DMS53 treated with DMSO at 0.1 percent for 48 hours (cell line): ENCODE measurements at regions not wholly inside any gene's neighbourhood (a gene's known extent, or its start where the extent isn't known, plus 50 kb on each side); places are given as distances from the start of the nearest gene placed in this dataset.
"Not testable (repeated sequence)": the region's sequence is repeated elsewhere in the genome, so short reads cannot be mapped to it uniquely, and the experiment has no call there.

Source experiments
- DNase-seq: peaks from one replicate; lab custom pipeline; 2025; ENCODE audit not compliant: unreplicated experiment; lab: John Stamatoyannopoulos, UW

DNA sequence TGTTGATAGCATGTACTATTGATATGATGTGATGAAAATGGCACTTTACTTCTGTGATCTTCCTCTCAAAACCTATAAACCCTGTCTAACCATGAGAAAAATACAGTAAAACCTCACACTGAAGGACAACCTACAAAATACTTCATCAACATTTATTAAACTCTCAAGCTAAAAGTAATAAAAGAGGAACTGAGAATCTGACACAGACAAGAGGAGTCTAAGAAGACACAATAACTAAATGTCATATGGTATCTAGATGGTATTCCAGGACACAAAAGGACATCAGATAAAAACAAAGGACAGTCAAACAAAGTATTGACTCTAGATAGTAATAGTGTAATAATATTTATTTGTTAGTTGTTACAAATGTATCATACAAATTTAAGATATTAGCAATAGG, 655.3 kb downstream of the SH3BGRL start:
- DNase-seq: no peak

DNA sequence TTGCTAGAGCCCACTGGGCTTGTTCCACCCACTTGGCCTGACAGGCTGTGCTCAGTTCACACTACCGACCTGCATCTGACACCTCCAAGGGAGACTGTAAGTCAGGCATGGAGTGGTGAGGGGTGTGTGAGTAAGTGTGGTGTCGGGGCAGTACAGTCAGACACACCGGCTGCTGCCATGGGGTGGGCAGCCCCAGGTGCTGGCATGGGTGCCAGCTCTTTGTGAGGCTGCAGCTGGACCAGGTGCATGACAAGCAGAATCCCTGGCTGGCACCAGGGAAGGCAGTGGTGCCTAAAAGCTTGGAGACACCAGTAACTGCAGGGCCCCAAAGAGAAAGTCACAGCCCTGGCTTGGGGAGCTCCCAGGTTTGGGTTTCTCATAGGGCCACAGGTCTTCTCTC, 665.0 kb downstream of the SH3BGRL start:
- DNase-seq: no peak

DNA sequence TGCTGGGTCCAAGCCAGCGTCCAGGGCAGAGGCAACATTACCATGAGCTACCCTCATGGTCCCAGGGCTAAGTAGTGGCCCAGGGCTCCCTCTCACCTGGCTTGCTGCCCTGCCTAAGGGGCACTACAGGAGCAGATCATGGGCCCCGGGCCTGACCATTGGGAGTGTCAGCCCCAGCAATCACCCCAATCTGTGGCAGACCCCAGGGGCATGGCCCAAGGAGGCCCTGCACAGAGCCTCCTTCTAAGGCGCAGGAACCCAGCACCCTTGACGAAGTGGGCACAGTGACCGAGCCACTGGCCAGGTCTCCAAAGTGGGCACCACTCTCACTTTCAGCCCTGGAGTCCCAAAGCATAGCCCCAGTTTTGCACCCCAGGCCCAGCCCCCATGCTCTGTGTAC, 667.1 kb downstream of the SH3BGRL start:
- no peak for DNase-seq

DNA sequence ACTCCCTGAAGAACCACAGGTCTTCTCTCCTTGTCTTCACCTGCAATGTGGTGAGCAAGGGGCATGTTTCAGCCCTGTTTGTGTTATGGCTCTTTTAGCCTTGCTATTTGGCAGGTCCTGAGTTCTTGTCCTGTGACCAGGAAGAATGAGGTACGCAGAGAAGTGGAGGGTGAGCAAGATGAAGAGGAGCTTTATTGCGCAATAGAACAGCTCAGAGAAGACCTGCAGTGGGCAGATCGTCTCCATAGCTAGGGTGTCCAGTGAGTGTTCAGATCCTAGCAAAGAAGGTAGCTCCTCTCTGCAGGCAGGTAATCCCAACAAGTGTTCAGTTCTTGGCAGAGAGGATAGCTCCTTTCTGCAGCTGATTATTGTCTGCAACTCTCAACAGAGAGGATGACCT, 672.9 kb downstream of the SH3BGRL start:
- no peak for DNase-seq

DNA sequence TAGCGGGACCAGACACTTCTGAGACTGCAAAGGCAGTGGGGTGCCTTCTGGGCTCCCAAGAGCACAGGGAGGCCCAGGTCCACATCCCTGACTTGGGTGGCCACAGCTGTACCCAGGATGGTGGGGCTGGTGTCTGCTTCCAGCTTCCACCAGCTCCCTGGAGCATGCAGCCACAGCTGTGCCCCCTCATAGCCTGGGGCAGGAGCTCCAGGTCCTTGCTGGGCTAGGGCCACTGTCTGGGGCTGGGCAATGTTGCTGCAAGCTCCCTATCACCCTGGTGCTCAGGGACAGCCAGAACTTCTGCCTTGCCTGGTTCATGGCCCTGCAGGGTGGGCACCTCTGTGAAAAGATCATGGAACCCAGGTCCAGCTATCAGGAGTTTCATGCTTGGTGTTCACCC, 673.9 kb downstream of the SH3BGRL start:
- no peak for DNase-seq

DNA sequence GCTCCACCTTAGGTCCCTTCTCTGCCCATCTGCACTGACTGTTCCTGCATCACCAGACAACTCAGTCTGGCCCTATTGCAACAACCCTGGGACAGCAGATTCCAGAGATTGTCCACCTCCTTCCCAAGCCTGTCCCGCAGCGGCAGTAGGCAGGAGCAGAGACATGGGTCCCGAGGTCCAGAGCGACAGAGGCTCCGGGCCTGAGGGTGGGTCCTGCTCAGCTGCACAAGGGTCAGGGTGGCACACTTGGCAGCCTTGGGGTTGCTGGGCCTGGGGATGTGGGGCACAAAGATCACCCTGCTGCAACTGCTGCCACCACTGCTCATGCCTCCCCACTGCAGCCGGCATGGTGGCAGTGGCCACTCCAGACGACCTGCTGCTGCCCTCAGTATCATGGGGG, 674.5 kb downstream of the SH3BGRL start:
- DNase-seq: no peak

DNA sequence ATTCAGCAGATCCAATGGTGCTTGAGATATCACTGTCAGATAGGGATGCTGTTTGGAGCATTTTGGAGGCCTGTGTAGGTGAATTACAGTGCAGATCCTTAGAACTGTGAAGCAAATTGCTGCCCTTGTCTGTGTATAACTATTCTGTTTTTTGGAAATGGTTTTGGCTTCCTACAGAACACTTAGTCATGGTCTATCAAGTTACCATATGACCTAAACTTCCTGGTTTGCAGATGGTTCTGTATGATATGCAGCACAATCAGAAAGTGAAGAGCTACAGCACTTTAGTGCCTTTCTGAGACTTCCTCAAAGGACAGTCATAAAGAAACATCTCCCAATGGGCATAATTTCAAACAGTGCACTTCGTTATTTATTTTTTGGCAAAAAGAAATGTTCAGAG, 688.6 kb downstream of the SH3BGRL start:
- DNase-seq: peak; percentile 30

DNA sequence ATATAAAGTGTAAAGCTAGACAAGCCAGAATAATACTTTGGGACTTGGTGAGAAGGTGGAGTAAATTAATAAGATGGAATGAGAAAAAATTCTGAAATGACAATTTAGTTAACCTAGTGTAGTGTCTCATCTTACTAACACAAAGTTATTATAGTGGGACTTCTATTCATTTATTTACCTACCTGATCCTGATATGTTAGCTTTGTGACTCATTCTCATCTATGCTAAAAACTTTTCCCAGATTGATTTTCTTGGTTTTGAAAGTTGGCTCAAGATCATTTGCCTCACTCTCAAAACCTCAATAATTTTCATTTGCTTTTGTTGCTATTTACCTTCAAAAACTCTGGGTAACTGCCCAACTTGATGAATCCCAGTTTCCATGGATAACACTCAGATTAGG, 698.6 kb downstream of the SH3BGRL start:
- peak; percentile 22 for DNase-seq

DNA sequence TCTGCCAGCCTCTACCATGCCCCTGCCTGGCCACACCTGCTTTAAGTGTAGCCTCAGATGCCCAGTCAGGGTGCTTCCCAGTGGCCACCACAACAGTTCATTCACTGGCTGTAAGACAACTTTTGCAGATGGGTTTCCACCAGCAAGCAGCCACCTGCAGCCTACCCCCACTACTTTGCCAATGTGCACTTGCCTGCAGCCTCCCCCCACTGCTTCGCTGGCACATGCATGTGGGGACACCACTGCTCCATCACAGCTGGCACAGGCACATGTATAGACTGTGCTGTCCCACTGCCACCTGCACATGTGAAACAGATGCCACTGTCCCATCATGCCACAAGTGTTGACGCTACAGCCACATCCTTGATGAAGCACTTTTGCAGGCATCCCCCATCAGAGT, 723.9 kb downstream of the SH3BGRL start:
- no peak for DNase-seq

DNA sequence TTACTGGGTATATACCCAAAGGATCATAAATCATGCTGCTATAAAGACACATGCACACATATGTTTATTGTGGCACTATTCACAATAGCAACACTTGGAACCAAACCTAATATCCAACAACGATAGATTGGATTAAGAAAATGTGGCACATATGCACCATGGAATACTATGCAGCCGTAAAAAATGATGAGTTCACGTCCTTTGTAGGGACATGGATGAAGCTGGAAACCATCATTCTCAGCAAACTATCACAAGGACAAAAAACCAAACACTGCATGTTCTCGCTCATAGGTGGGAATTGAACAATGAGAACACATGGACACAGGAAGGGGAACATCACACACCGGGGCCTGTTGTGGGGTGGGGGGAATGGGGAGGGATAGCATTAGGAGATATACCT, 744.0 kb downstream of the SH3BGRL start:
- not testable (repeated sequence) for DNase-seq

DNA sequence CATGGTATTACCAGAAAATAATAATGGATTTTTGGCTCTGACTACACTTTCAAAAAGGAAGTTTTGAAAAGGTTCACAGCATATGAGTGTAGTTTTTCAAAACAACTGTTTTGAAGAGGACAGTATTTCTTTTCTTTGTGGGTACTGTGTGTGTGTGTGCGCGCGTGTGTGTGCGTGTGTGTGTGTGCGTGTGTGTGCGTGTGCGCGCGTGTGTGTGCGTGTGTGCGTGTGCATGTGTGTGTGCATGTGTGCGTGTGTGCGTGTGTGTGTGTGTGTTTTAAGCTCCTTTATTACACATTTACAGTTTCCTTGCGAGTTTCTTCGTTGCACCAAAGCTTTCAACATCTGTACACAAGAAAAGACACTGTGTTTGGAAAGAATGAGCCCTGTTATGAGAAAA, 755.4 kb downstream of the SH3BGRL start:
- DNase-seq: no peak

DNA sequence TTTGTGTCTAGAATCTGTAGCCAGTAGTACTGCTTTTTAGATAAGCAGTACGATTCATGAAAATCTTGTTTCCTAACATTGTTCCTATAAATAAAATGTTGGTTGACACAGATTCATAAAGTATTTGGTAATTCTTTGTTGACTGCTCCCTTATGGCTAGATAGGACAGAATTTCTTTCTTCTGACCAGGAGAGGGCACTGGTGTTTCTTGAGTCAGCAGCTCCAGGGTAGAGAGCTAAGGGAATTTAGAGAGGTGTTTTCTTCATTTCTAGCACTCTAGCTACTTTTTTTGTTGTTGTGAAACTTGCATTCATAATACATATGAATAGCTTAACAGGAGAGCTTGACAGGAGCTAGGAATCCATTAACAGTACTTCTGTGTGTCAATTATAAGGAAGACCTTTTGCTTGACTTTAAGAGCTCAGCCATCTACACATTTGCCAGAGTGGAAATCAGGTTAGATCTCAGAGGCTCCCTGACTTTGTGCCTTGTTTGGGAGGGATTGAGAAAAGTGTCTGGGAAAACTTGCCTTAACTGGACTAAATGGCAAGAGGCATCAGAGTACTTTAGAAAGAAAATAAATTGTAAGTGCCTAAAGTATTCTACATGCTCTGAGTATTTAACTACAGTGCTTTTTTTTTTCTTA, 756.1 kb downstream of the SH3BGRL start:
- peak; percentile 43 for DNase-seq

DNA sequence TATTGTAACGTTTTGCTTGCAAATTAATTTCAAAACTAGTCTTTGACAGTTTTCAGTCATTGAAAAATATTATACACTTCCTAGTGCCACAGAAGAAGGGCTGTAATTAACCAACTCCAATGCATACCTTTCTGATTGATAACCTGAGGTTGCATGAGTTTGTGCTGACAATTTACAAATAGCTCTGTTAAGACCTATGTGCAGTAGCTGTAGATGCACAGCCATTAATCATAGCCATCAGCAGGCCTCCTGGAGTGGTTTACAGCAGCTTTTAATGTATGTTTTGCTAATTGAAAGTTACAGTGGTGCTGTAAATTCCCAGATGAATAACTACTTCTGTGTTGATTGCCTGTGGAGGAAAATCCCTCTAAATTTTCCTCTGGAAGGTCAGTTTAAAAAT, 758.1 kb downstream of the SH3BGRL start:
- DNase-seq: no peak

DNA sequence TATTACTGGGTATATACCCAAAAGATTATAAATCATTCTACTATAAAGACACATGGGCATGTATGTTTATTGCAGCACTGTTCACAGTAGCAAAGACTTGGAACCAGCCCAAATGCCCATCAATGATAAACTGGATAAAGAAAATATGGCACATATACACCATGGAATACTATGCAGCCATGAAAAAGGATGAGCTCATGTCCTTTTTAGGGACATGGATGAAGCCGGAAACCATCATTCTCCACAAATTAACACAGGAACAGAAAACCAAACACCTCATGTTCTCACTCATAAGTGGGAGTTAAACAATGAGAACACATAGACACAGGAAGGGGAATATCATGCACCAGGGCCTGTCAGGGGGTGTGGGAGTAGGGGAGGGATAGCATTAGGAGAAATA, 772.5 kb downstream of the SH3BGRL start:
- DNase-seq: not testable (repeated sequence)

DNA sequence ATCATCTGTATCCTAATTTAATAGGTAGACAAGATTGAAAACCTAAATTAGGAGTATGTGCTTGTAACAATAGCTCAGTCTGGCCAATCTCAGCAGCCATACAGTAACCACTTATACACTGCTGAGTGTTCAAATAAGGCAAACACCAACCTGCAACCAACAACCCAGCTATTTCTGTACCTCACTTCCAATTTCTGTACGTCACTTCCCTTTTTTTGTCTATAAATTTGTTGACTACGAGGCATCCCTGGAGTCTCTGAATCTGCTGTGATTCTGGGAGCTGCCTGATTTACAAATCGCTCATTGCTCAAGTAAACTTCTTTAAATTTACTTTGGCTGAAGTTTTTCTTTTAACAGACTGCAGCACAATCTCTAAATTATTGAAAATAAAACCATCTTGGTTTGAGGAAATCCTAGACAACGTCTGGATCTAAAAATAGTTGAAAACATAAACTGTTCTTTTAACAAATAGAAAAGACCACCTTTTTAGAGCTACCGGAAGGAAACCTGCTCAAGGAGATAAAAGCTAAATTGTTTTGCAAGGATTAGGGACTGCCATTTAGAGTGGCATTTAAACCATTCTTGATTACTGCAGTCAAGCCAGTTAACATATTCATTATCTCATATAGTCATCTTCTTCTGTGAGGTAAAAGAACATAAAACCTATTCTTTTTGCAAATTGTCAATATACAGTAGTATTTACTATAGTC, 778.1 kb downstream of the SH3BGRL start:
- DNase-seq: no peak

DNA sequence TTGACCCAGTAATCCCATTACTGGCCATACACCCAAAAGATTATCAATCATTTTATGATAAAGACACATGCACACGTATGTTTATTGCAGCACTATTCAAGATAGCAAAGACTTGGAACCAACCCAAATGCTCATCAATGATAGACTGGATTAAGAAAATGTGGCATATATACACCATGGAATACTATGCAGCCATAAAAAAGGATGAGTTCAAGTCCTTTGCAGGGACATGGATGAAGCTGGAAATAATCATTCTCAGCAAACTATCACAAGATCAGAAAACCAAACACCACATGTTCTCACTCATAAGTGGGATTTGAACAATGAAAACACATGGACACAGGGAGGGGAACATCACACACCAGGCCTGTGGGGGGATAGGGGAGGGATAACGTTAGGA, 785.3 kb downstream of the SH3BGRL start:
- not testable (repeated sequence) for DNase-seq

DNA sequence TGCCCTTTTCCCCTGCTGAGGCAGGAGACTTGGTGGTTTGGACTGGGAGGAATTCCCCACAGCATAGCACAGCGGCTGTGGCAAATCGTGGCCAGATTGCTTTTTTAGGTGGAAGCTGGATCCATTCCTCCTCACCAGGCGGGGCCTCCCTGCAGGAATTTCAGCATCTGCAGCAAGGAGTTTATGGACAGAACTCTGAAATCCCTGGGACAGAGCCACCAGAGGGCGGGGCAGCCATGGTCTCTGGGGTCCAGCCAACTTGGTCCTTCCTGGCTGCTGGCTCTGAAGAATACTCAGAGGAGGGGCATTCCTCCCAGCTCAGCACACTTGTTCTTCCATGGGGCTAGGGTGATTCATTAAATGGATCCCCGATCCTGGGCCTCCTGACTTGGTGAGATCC, 794.3 kb downstream of the SH3BGRL start:
- no peak for DNase-seq

DNA sequence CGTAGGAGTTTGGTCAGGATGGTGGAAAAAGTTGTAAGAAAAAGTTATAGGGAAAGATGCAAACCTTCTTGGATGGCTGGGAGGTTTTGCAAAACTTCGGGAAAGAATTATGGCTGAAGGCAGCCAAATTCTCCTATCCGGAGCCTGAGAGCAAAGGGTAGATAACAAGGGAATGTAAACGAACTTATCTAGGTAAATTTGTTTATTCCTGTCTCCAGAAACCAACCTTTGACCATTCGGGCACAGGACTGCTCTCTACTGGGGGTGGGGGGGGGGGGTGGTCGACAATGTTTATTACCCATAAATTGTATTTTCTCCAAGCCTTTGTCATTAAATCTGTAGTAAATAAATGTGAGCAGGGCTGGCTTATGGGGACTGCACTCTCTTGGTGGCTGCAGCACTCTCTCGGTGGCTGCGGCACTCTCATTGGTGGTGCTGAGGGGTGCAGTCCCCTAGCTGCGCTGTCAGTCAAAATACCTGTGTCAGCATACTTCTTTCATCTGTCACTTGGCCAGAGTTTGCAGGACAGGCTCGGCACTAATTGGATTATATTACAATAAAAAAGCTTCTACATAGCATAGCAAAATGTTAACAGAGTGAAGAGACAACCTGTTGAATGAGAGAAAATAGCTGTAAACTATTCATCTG, 827.8 kb downstream of the SH3BGRL start:
- DNase-seq: no peak

DNA sequence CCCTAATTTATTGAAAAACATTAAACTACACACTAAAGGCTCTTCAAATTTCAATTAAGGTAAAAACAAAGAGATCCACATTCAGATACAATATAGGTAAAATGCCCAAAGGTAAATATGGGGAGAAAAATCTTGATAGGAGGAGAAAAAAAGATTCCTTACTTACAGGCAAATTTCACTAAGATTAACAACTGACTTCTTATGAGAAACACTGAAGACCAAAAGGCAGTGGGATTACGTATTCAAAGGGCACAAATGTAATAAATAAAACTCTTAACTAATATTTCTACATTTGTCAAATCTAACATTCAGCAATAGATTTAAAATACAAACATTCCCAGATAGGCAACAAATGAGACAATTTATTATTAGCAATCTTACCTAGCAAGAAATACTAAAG, 829.3 kb downstream of the SH3BGRL start:
- no peak for DNase-seq

DNA sequence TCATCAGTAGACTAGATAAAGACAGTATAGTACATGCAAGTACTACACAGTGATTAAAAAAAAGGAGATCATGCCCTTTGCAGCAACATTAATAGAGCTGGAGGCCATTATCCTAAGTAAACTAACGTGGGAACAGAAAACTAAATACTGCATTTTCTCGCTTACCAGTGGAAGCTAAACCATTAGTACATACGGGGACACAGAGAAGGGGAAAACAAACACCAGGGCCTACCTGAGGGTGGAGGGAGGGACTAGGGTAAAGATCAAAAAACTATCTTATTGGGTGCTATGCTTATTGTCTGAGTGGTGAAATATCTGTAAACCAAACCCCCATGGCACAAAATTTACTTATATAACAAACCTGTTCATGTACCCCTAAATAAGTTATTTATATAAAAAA, 836.9 kb downstream of the SH3BGRL start:
- no peak for DNase-seq

DNA sequence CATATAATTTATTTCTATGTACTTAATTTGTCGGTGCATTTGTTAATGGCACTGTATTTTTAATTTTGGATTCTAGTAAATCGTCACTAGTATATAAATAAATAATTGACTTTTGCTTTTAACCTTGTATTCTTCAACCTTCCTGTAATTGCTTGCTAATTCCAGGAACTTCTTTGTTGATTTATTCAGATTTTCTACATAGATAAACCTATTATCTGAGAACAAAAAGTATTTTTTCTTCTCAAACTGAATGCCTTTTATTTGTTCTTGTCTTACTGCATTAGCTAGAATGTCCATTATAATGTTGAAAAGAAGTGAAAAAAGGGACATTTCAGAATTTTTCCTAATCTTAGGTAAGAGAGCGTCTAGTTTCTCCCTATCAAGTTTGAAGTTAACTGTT, 839.1 kb downstream of the SH3BGRL start:
- DNase-seq: no peak

DNA sequence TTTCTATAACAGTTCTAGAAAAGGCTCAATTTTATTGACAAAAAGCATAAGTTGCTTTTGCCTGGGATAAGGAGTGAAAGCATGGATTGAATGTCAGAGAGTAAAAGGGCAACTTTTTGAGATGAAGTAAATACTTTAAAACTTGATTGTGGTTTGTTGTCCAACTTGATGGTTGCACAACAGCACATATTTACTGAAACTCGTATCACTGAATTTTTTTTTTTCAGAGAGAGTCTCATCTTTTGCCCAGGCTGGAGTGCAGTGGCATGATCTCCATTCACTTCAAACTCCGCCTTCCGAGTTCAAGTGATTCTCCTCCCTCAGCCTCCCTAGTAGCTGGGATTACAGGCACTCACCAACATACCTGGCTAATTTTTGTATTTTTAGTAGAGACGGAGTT, 856.8 kb downstream of the SH3BGRL start:
- DNase-seq: no peak

DNA sequence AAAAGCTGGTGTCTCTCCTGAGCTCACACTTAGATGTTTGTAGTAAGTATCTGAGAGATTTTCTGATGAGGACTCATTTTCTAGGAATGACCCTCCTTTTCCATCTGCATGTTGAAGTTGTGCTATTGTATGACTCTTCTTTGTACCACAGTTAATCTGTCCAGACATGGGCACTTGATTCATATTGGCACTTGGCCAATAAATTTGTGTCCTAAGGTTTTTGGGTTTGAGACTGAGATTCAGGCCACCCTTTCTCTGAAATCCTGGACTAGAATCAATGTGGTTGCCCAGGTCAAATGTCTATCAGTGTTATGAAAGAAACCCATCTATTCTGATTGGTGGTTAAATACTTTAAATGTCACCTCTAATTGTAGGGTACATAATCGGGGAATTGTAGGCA, 869.0 kb downstream of the SH3BGRL start:
- DNase-seq: no peak
